Spinal cord (tissue), 9 donors: ENCODE measurements at regions not wholly inside any gene's neighbourhood (a gene's known extent, or its start where the extent isn't known, plus 50 kb on each side); places are given as distances from the start of the nearest gene placed in this dataset.
"Not testable (repeated sequence)": the region's sequence is repeated elsewhere in the genome, so short reads cannot be mapped to it uniquely, and the experiment has no call there.

Experiments used
- DNase-seq, 6 donors: peaks; one replicate each; pipeline versions ENCODE4 v3.0.0 to v3.0.0-alpha.2; 2013 to 2015; ENCODE audit warnings: low spot score in 6 of 6, low read depth in 4 of 6
- H3K27ac ChIP-seq: one replicate; pipeline ENCODE4 v1.5.1; 2013; ENCODE audit warnings: low read depth, low read length, control low read depth
- H3K27me3 ChIP-seq: one replicate; pipeline ENCODE4 v1.6.1; 2013; ENCODE audit warnings: low read length; ENCODE audit not compliant: control insufficient read depth, insufficient read depth
- H3K36me3 ChIP-seq: one replicate; pipeline ENCODE4 v1.6.1; 2013; ENCODE audit warnings: low read length; ENCODE audit not compliant: control insufficient read depth, insufficient read depth
- H3K4me1 ChIP-seq: one replicate; pipeline ENCODE4 v1.6.1; 2013; ENCODE audit warnings: low read length; ENCODE audit not compliant: control insufficient read depth, insufficient read depth
- H3K4me3 ChIP-seq: one replicate; pipeline ENCODE4 v1.5.1; 2013; ENCODE audit warnings: low read depth, low read length, control low read depth
- H3K9me3 ChIP-seq: one replicate; pipeline ENCODE4 v1.6.1; 2013; ENCODE audit warnings: low read length; ENCODE audit not compliant: control insufficient read depth, insufficient read depth
- WGBS: methylation state at CpG from one replicate; pipeline ENCODE4 v1.1.5; 2013; ENCODE audit warnings: missing lambda C conversion rate; ENCODE audit not compliant: insufficient coverage; 5-methylcytosine and 5-hydroxymethylcytosine counted together
- donor health status: healthy.

DNA sequence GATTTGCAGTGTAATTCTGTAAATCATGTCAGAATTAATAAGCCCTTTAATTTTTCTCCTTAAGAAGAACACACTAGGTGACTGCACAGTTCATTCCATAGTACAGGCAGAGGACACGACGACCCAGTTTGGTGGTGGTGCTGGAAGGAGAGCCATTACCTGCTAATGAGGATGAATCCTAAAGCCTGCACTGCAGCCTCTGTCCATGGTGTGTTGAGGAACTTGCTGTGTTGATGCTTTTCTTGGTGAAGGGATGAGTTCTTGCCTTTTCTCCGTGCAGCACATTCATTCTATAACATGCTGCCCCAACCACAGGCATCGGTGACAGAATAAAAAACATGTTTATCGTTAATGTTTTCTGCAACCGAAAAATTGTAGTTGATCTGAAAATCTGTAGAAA, 89.6 kb upstream of the VEPH1 start:
- WGBS, result 67% methylated on average over 2 of the region's 6 CpGs
- Histone ChIP-seq H3K36me3 (no peaks in the 10 kb centered on the region), H3K27ac (no peak overlapping the region), H3K4me3 (no peak overlapping the region), H3K27me3 (no peaks in the 10 kb centered on the region), H3K4me1 (no peaks in the 10 kb centered on the region), H3K9me3 (no peaks in the 10 kb centered on the region)
- no peak for DNase-seq

GRCh38 chr3:157590273-157590672, 87.1 kb upstream of the VEPH1 start:
- no peak overlapping the region for H3K4me3 ChIP-seq
- no peaks in the 10 kb centered on the region for H3K36me3 ChIP-seq
- H3K4me1 ChIP-seq, result no peaks in the 10 kb centered on the region
- DNase-seq, result no peak
- H3K9me3 ChIP-seq, result no peaks in the 10 kb centered on the region
- H3K27ac ChIP-seq, result no peak overlapping the region
- H3K27me3 ChIP-seq, result no peaks in the 10 kb centered on the region
- WGBS, result no CpG with 5 or more reads among the region's 1 CpG

DNA sequence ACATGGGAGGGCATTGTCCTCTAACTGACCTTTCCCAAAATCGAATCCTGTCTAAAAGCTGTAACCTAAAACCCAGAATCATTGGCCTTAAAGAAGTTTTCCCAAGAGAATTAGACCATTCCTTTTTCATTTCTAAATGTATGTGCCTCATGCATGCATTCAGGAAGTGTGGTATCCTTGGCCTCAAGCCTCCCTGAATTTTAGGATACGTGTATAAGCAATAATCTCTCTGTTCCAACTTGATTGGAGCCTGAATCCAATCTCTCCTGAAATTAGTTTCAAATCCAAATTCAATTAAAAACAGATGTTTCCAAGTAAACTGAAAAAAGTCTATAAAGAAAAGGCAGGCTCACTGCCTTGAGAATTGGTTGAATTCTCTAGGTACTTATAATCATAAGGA, 86.0 kb upstream of the VEPH1 start:
- no peaks in the 10 kb centered on the region for H3K9me3 ChIP-seq
- no peaks in the 10 kb centered on the region for H3K4me1 ChIP-seq
- no CpG with 5 or more reads among the region's 2 CpGs for WGBS
- H3K27me3 ChIP-seq, result no peaks in the 10 kb centered on the region
- H3K4me3 ChIP-seq, result no peak overlapping the region
- H3K36me3 ChIP-seq, result no peaks in the 10 kb centered on the region
- DNase-seq, result peak in 1 of 6 donors; percentile 13
- no peak overlapping the region for H3K27ac ChIP-seq

DNA sequence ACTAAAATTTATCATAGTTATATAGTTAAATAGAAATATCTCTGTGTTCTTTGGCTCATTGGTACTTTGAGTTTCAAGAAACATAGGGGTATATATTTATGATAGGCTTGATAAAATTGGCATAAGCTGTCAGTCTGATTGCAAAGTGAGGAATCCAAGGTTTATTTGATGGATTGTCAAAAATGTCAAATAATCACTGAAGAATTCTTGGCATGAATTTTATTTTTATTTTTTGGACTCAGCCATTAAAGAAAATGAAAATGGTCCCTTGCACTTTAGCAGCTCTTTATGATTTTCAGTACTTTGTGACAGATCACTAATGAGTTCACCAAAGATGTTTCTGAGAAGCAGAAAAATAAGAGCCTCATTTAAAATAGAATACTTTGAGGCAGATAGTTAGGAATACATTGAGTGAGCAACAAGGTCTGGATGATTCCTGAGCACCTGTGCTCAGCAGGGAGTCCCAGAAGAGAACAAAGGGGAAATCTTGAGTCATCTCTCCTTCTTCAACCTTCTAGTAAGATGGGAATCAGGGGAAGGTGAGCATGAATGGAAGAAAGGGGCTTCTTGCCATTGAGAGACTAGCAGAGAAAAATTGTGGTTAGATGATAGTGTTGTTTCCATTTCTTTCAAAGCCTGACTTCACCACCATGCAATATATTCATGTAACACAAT, 85.3 kb upstream of the VEPH1 start:
- Histone ChIP-seq H3K27me3 (no peaks in the 10 kb centered on the region), H3K9me3 (no peaks in the 10 kb centered on the region), H3K4me1 (no peaks in the 10 kb centered on the region), H3K36me3 (no peaks in the 10 kb centered on the region), H3K4me3 (no peak overlapping the region), H3K27ac (no peak overlapping the region)
- DNase-seq, result no peak

- Histone ChIP-seq H3K27me3 (no peaks in the 10 kb centered on the region), H3K9me3 (no peaks in the 10 kb centered on the region), H3K27ac (no peak overlapping the region), H3K4me1 (no peaks in the 10 kb centered on the region), H3K36me3 (no peaks in the 10 kb centered on the region), H3K4me3 (no peak overlapping the region)
- WGBS, result no CpG with 5 or more reads among the region's 5 CpGs
- DNase-seq, result no peak
These were observed 83.1 kb upstream of the VEPH1 start for GRCh38 chr3:157586293-157586692.

DNA sequence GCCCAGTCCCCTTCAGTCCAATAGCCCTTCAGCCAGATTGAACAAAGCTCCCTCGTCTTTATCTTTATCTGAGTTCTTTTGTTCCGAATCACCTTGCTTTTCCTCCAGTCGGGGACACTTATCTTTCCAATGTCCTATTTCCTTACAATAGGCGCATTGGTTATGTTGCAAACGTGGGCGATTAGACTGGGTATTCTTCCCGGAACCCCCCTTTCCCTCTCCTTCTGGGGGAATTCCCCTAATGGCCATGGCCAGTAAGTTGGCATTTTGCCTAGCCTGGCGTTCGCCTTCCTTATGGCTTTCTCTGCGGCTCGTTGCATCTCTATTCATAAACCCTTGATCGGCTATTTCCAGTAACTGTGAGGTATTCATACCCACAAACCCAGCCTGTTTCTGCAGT, 82.2 kb upstream of the VEPH1 start:
- DNase-seq, result peak in 1 of 6 donors; percentile 40
- WGBS, result 52% methylated on average over 12 of the region's 12 CpGs
- H3K27ac ChIP-seq, result no peak overlapping the region
- no peaks in the 10 kb centered on the region for H3K27me3 ChIP-seq
- H3K4me1 ChIP-seq, result no peaks in the 10 kb centered on the region
- no peak overlapping the region for H3K4me3 ChIP-seq
- no peaks in the 10 kb centered on the region for H3K36me3 ChIP-seq
- H3K9me3 ChIP-seq, result no peaks in the 10 kb centered on the region

- no peaks in the 10 kb centered on the region for H3K36me3 ChIP-seq
- H3K9me3 ChIP-seq, result no peaks in the 10 kb centered on the region
- H3K27me3 ChIP-seq, result no peaks in the 10 kb centered on the region
- no peak overlapping the region for H3K27ac ChIP-seq
- 91% methylated on average over 3 of the region's 3 CpGs for WGBS
- no peak overlapping the region for H3K4me3 ChIP-seq
- DNase-seq, result no peak
- H3K4me1 ChIP-seq, result no peaks in the 10 kb centered on the region
These were observed 79.4 kb upstream of the VEPH1 start for GRCh38 chr3:157582637-157582973.

GRCh38 chr3:157581956-157582636, 78.9 kb upstream of the VEPH1 start:
- H3K27me3 ChIP-seq, H3K4me1 ChIP-seq, H3K36me3 ChIP-seq, H3K4me3 ChIP-seq, H3K27ac ChIP-seq, H3K9me3 ChIP-seq: not testable (repeated sequence)
- DNase-seq, result peak in 1 of 6 donors; percentile 15
- WGBS, result 96% methylated on average over 8 of the region's 13 CpGs

- Histone ChIP-seq H3K36me3 (no peaks in the 10 kb centered on the region), H3K27me3 (no peaks in the 10 kb centered on the region), H3K4me3 (no peak overlapping the region), H3K27ac (no peak overlapping the region), H3K4me1 (no peaks in the 10 kb centered on the region), H3K9me3 (no peaks in the 10 kb centered on the region)
- no peak for DNase-seq
- WGBS, result 82% methylated on average over 2 of the region's 5 CpGs
These were observed 78.2 kb upstream of the VEPH1 start for GRCh38 chr3:157581371-157581770.

DNA sequence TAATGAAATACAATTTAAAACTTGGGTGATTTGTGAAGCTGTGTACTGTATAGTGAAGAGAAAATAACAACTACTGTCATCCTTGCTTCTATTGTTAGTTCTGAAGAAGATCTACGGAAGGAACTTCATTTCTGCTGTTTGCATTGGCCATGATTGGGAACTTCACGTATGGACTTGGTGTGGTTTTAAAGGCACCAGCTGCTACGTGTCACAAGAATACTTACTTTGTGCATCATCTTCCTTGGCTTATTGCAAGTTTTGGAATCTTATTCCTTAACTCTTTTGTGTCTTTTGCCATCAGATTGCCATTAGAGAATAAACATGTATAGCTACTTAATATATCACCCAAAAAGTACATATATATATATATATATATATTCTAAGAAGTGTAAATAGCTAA, 75.0 kb upstream of the VEPH1 start:
- Histone ChIP-seq H3K4me3 (no peak overlapping the region), H3K27ac (no peak overlapping the region), H3K4me1 (no peaks in the 10 kb centered on the region), H3K27me3 (no peaks in the 10 kb centered on the region), H3K36me3 (no peaks in the 10 kb centered on the region), H3K9me3 (no peaks in the 10 kb centered on the region)
- no peak for DNase-seq
- WGBS, result 83% methylated on average over 2 of the region's 3 CpGs
